WTC11 (cell line): ENCODE measurements at regions not wholly inside any gene's neighbourhood (a gene's known extent, or its start where the extent isn't known, plus 50 kb on each side); places are given as distances from the start of the nearest gene placed in this dataset.

Source experiments
- ATAC-seq: fragments of 200-7000 bp; cut with Tn5 transposase; 2 replicates; pipeline ENCODE4 v1.10.0; 2021; ENCODE audit warnings: mild to moderate bottlenecking, moderate library complexity
- CTCF ChIA-PET: fragments of 300-600 bp; sonication (Branson Sonifier 250); formaldehyde crosslinking; loops from one replicate; lab custom pipeline; 2021; ENCODE audit warnings: antibody characterized with exemption; lab: Charles Lee
- POLR2A ChIA-PET: fragments of 350-600 bp; sonication (Branson Sonifier 250); formaldehyde crosslinking; loops from one replicate; lab custom pipeline; 2021; ENCODE audit warnings: antibody characterized with exemption; lab: Charles Lee
- DNase-seq: peaks from one replicate; pipeline ENCODE4 v3.0.0; 2021; ENCODE audit warnings: low spot score
- H3K27ac Mint-ChIP-seq: 2 replicates; pipeline ENCODE4 v1.8.0; 2021; ENCODE audit warnings: mixed read lengths
- H3K27me3 Mint-ChIP-seq: 2 replicates; pipeline ENCODE4 v1.8.0; 2021; ENCODE audit warnings: low read depth, mild to moderate bottlenecking, moderate library complexity, mixed read lengths
- H3K36me3 Mint-ChIP-seq: 2 replicates; pipeline ENCODE4 v1.8.0; 2021; ENCODE audit warnings: mixed read lengths
- H3K4me1 Mint-ChIP-seq: 2 replicates; pipeline ENCODE4 v1.8.0; 2022; ENCODE audit warnings: mixed read lengths
- H3K4me3 Mint-ChIP-seq: 2 replicates; pipeline ENCODE4 v1.8.0; 2021; ENCODE audit warnings: mild to moderate bottlenecking, moderate library complexity, mixed read lengths
- H3K9me3 Mint-ChIP-seq: 2 replicates; pipeline ENCODE4 v1.8.0; 2021; ENCODE audit warnings: mixed read lengths
- CTCF ChIP-seq: fragments of 200-600 bp; IDR thresholded peaks from 2 replicates; pipeline ENCODE4 v1.8.0; 2022; ENCODE audit warnings: antibody characterized with exemption
- E2F4 ChIP-seq: sonication (generic); formaldehyde crosslinking; IDR thresholded peaks from 2 replicates; pipeline ENCODE4 v1.8.1; 2022; ENCODE audit warnings: low read depth, mild to moderate bottlenecking, moderate library complexity, missing genetic modification reagents, borderline replicate concordance
- ERG ChIP-seq: fragments of 250-450 bp; sonication (Bioruptor Pico); IDR thresholded peaks from 2 replicates; pipeline ENCODE4 v1.8.0; 2021; ENCODE audit warnings: mild to moderate bottlenecking
- FOXK1 ChIP-seq: sonication (generic); formaldehyde crosslinking; IDR thresholded peaks from 2 replicates; pipeline ENCODE4 v1.8.0; 2022; ENCODE audit warnings: mild to moderate bottlenecking, moderate library complexity, missing genetic modification reagents
- HMGA2 ChIP-seq: fragments of 250-450 bp; sonication (Bioruptor Pico); IDR thresholded peaks from 2 replicates; pipeline ENCODE4 v1.4.0; 2021; ENCODE audit warnings: mild to moderate bottlenecking, moderate library complexity
- HMGXB4 ChIP-seq: sonication (generic); formaldehyde crosslinking; IDR thresholded peaks from 2 replicates; pipeline ENCODE4 v1.8.1; 2023; ENCODE audit warnings: mild to moderate bottlenecking, moderate library complexity, missing genetic modification reagents
- IRF1 ChIP-seq: sonication (generic); formaldehyde crosslinking; IDR thresholded peaks from 2 replicates; pipeline ENCODE4 v1.8.0; 2023; ENCODE audit warnings: missing genetic modification reagents
- MXD4 ChIP-seq: fragments of 250-450 bp; sonication (Bioruptor Pico); IDR thresholded peaks from 2 replicates; pipeline ENCODE4 v1.8.0; 2021; ENCODE audit warnings: mild to moderate bottlenecking, moderate library complexity, borderline replicate concordance
- NR1H2 ChIP-seq: sonication (generic); formaldehyde crosslinking; IDR thresholded peaks from 2 replicates; pipeline ENCODE4 v1.9.0; 2021; ENCODE audit warnings: mild to moderate bottlenecking, moderate library complexity, missing genetic modification reagents
- NR2C2 ChIP-seq: sonication (generic); formaldehyde crosslinking; IDR thresholded peaks from 2 replicates; pipeline ENCODE4 v1.8.0; 2022; ENCODE audit warnings: mild to moderate bottlenecking, missing genetic modification reagents
- NR3C1 ChIP-seq: sonication (generic); formaldehyde crosslinking; conservative IDR thresholded peaks from 2 replicates; pipeline ENCODE4 v1.8.1; 2023; ENCODE audit warnings: low read depth, mild to moderate bottlenecking, missing genetic modification reagents
- RELA ChIP-seq: sonication (generic); formaldehyde crosslinking; IDR thresholded peaks from 2 replicates; pipeline ENCODE4 v1.8.1; 2022; ENCODE audit warnings: missing genetic modification reagents, mild to moderate bottlenecking, borderline replicate concordance
- RORB ChIP-seq: fragments of 250-450 bp; sonication (Bioruptor Pico); IDR thresholded peaks from 2 replicates; pipeline ENCODE4 v1.9.0; 2021; ENCODE audit warnings: mild to moderate bottlenecking
- SMAD4 ChIP-seq: sonication (generic); formaldehyde crosslinking; IDR thresholded peaks from 2 replicates; pipeline ENCODE4 v1.8.0; 2022; ENCODE audit warnings: mild to moderate bottlenecking, missing genetic modification reagents
- SOX15 ChIP-seq: fragments of 250-450 bp; sonication (Bioruptor Pico); IDR thresholded peaks from 2 replicates; pipeline ENCODE4 v1.9.0; 2021; ENCODE audit warnings: mild to moderate bottlenecking
- TEAD1 ChIP-seq: sonication (generic); formaldehyde crosslinking; IDR thresholded peaks from 2 replicates; pipeline ENCODE4 v1.8.0; 2022; ENCODE audit warnings: mild to moderate bottlenecking, missing genetic modification reagents
- ZNF121 ChIP-seq: sonication (generic); formaldehyde crosslinking; IDR thresholded peaks from 2 replicates; pipeline ENCODE4 v1.8.0; 2023; ENCODE audit warnings: missing genetic modification reagents
- ZNF138 ChIP-seq: sonication (generic); formaldehyde crosslinking; conservative IDR thresholded peaks from 2 replicates; pipeline ENCODE4 v1.8.1; 2022; ENCODE audit warnings: mild to moderate bottlenecking, moderate library complexity, missing genetic modification reagents
- ZNF219 ChIP-seq: sonication (generic); formaldehyde crosslinking; IDR thresholded peaks from 2 replicates; pipeline ENCODE4 v1.8.0; 2023; ENCODE audit warnings: missing genetic modification reagents, mild to moderate bottlenecking, borderline replicate concordance
- ZNF423 ChIP-seq: fragments of 250-450 bp; sonication (Bioruptor Pico); IDR thresholded peaks from 2 replicates; pipeline ENCODE4 v2.1.2; 2022; ENCODE audit warnings: mild to moderate bottlenecking, moderate library complexity
- ZNF532 ChIP-seq: fragments of 250-450 bp; sonication (Bioruptor Pico); IDR thresholded peaks from 2 replicates; pipeline ENCODE4 v1.9.0; 2021; ENCODE audit warnings: mild to moderate bottlenecking, borderline replicate concordance
- ZSCAN18 ChIP-seq: fragments of 250-450 bp; sonication (Bioruptor Pico); IDR thresholded peaks from 2 replicates; pipeline ENCODE4 v2.1.2; 2022; ENCODE audit warnings: mild to moderate bottlenecking, moderate library complexity

GRCh38 chr4:138826322-138826721, 189.3 kb upstream of the NOCT start:
- Mint-ChIP-seq H3K36me3 (no peaks in the 10 kb centered on the region), H3K4me3 (no peak overlapping the region), H3K9me3 (no peaks in the 10 kb centered on the region), H3K27ac (no peak overlapping the region), H3K27me3 (no peaks in the 10 kb centered on the region), H3K4me1 (no peaks in the 10 kb centered on the region)
- POLR2A ChIA-PET, result no interaction called here
- CTCF ChIA-PET, result interaction anchor here (0.7 kb wide), 2 partner anchors 15 to 666 kb away, joined by 3 to 4 read pairs; no protein-coding TSS in a partner anchor
- TF ChIP-seq ZNF121 (CRISPR knock-in tag) (no peak), NR2C2 (CRISPR knock-in tag) (no peak), ZNF423 (no peak), TEAD1 (CRISPR knock-in tag) (no peak), ERG (CRISPR knock-in tag) (no peak), HMGXB4 (no peak)
- DNase-seq (no peak), ATAC-seq (no peak)

GRCh38 chr4:138821331-138821730, 194.2 kb upstream of the NOCT start:
- no peak overlapping the region for H3K4me3 Mint-ChIP-seq
- H3K36me3 Mint-ChIP-seq, result no peaks in the 10 kb centered on the region
- ATAC-seq (no peak), DNase-seq (no peak)
- no peaks in the 10 kb centered on the region for H3K4me1 Mint-ChIP-seq
- CTCF ChIA-PET, result no interaction called here
- no peaks in the 10 kb centered on the region for H3K9me3 Mint-ChIP-seq
- TF ChIP-seq RORB (CRISPR knock-in tag) (no peak), SMAD4 (CRISPR knock-in tag) (no peak), NR3C1 (CRISPR knock-in tag) (no peak), CTCF (no peak), RELA (CRISPR knock-in tag) (no peak), ZSCAN18 (CRISPR knock-in tag) (no peak), NR2C2 (CRISPR knock-in tag) (no peak), ZNF121 (CRISPR knock-in tag) (no peak), HMGA2 (CRISPR knock-in tag) (no peak), ZNF532 (no peak), ZNF138 (CRISPR knock-in tag) (no peak), IRF1 (CRISPR knock-in tag) (no peak), NR1H2 (no peak), FOXK1 (CRISPR knock-in tag) (no peak), MXD4 (no peak), E2F4 (no peak), ZNF423 (no peak), SOX15 (CRISPR knock-in tag) (no peak), ZNF219 (no peak)
- no peaks in the 10 kb centered on the region for H3K27me3 Mint-ChIP-seq
- POLR2A ChIA-PET, result no interaction called here
- no peak overlapping the region for H3K27ac Mint-ChIP-seq
